Endodermal cell (in vitro differentiated cells): ENCODE measurements at regions not wholly inside any gene's neighbourhood (a gene's known extent, or its start where the extent isn't known, plus 50 kb on each side); places are given as distances from the start of the nearest gene placed in this dataset.
A peak's percentile ranks its signal among the peaks of the same experiment; 100 is the strongest.

Experiments
- DNase-seq: peaks from one replicate; pipeline ENCODE4 v3.0.0-alpha.2; 2017
- H3K27ac ChIP-seq: 2 replicates; pipeline ENCODE4 v1.5.1; 2013; ENCODE audit warnings: mild to moderate bottlenecking, low read depth, low read length, moderate library complexity
- H3K27me3 ChIP-seq: 2 replicates; pipeline ENCODE4 v1.6.1; 2013; ENCODE audit warnings: mild to moderate bottlenecking, low read length, moderate library complexity; ENCODE audit not compliant: insufficient read depth, control insufficient read depth, poor library complexity, severe bottlenecking
- H3K36me3 ChIP-seq: 2 replicates; pipeline ENCODE4 v1.7.0; 2013; ENCODE audit warnings: mild to moderate bottlenecking, low read length, moderate library complexity; ENCODE audit not compliant: control insufficient read depth, insufficient read depth
- H3K4me1 ChIP-seq: one replicate; pipeline ENCODE4 v1.7.0; 2013; ENCODE audit warnings: low read length; ENCODE audit not compliant: control insufficient read depth, insufficient read depth
- H3K4me3 ChIP-seq: 2 replicates; pipeline ENCODE4 v1.5.1; 2013; ENCODE audit warnings: mild to moderate bottlenecking, low read length, moderate library complexity
- H3K9ac ChIP-seq: 2 replicates; pipeline ENCODE4 v1.6.1; 2013; ENCODE audit warnings: mild to moderate bottlenecking, low read length, moderate library complexity; ENCODE audit not compliant: poor library complexity, severe bottlenecking; ENCODE audit errors: extremely low read depth
- H3K9me3 ChIP-seq: 2 replicates; pipeline ENCODE4 v1.6.1; 2013; ENCODE audit warnings: mild to moderate bottlenecking, low read length, moderate library complexity; ENCODE audit not compliant: control insufficient read depth
- H3K27ac Mint-ChIP-seq: 2 replicates; pipeline ENCODE4 v1.8.0; 2020; ENCODE audit warnings: mixed read lengths
- H3K27me3 Mint-ChIP-seq: 2 replicates; pipeline ENCODE4 v1.8.0; 2021; ENCODE audit warnings: mild to moderate bottlenecking, mixed read lengths; ENCODE audit not compliant: insufficient read depth
- H3K36me3 Mint-ChIP-seq: 2 replicates; pipeline ENCODE4 v1.8.0; 2020; ENCODE audit warnings: low read depth, mixed read lengths
- H3K4me1 Mint-ChIP-seq: 2 replicates; pipeline ENCODE4 v1.8.0; 2020; ENCODE audit warnings: mixed read lengths
- H3K4me3 Mint-ChIP-seq: 2 replicates; pipeline ENCODE4 v1.8.0; 2020; ENCODE audit warnings: mild to moderate bottlenecking, moderate library complexity, mixed read lengths
- H3K9me3 Mint-ChIP-seq: 2 replicates; pipeline ENCODE4 v1.8.0; 2020; ENCODE audit warnings: mild to moderate bottlenecking, mixed read lengths
- WGBS, 2 experiments: methylation state at CpG; one replicate each; pipeline versions ENCODE4 v1.1.5 to v1.1.7; 2013; ENCODE audit warnings: missing lambda C conversion rate in 2 of 2, mixed read lengths in 1 of 2; ENCODE audit not compliant: insufficient coverage in 1 of 2, insufficient read length in 1 of 2; 5-methylcytosine and 5-hydroxymethylcytosine counted together
- TF ChIP-seq, protein P1 (sequence below): fragments of 200-600 bp; sonication (generic); conservative IDR thresholded peaks from 2 replicates; pipeline ENCODE4 v1.5.0; 2021; ENCODE audit warnings: antibody characterized with exemption, mild to moderate bottlenecking

DNA sequence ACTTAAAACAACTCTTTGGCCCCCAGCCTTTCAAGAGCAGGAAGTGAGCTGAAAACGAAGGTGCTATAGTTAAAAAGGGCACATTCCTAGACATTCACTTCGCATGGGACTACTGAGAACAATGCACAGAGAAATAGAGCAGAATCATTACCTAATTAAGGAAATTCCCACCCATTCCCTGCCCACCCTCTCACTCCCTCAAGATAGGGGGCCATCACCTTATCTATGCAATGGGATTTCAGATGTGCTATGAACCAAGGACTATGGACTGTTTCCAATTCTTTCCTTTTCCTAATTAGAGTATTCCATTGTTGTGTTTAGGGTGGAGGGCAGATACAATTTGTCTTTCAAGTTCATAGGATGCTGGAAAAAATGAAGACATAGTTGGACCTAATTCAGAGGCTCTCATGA, 476.8 kb downstream of the CETN3 start:
- no peaks in the 10 kb centered on the region for H3K27me3 ChIP-seq
- H3K4me3 ChIP-seq = no peak overlapping the region
- DNase-seq = no peak
- Mint-ChIP-seq H3K4me1 (peaks cover 23% of the 10 kb centered on the region), H3K27ac (no peak overlapping the region), H3K27me3 (no peaks in the 10 kb centered on the region), H3K36me3 (no peaks in the 10 kb centered on the region), H3K9me3 (no peaks in the 10 kb centered on the region), H3K4me3 (no peak overlapping the region)
- H3K36me3 ChIP-seq = no peaks in the 10 kb centered on the region
- peaks cover 3% of the 10 kb centered on the region for H3K4me1 ChIP-seq
- H3K27ac ChIP-seq = no peak overlapping the region
- 83% methylated on average over 2 of the region's 2 CpGs; no CpG with 5 or more reads in 1 of the 2 experiments for WGBS, 2 experiments
- no peak overlapping the region for H3K9ac ChIP-seq
- TF ChIP-seq, protein P1, sequence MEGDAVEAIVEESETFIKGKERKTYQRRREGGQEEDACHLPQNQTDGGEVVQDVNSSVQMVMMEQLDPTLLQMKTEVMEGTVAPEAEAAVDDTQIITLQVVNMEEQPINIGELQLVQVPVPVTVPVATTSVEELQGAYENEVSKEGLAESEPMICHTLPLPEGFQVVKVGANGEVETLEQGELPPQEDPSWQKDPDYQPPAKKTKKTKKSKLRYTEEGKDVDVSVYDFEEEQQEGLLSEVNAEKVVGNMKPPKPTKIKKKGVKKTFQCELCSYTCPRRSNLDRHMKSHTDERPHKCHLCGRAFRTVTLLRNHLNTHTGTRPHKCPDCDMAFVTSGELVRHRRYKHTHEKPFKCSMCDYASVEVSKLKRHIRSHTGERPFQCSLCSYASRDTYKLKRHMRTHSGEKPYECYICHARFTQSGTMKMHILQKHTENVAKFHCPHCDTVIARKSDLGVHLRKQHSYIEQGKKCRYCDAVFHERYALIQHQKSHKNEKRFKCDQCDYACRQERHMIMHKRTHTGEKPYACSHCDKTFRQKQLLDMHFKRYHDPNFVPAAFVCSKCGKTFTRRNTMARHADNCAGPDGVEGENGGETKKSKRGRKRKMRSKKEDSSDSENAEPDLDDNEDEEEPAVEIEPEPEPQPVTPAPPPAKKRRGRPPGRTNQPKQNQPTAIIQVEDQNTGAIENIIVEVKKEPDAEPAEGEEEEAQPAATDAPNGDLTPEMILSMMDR = no peak
- no peaks in the 10 kb centered on the region for H3K9me3 ChIP-seq

DNA sequence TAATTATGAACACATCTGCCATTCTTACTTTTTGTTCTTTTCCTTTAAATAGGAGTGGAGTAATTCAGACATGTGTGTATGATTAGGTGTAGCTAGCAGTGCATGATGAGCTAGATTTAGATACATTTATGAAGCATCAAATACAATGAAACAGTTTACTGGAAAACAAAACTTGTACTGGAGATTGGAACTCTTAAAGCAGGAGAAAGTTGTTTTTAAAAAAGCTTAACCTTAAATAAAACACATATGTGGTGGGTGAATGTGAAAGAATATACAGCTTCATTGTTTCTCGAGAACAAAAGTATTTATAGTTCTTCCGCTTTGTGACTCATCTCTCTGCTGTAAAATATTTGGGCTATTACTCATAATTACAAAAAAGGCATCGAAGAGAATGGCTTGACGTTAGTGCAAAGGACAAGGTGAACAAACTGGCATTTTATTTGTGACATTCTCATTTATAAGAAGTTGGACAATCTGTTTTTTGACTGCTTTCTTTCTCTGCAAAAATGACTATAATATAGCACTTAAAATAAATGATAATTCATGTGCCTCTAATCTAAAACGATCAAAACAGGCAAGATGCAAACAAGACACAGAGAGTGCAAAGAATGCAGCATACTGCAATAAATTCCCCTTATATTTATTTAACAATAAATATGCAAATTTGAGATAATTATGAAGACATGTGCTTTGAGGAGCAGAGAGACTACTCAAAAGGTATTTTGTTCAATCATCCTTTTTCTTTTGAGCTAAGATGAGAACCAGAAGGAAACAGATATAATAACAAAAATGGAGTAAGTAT, 478.8 kb downstream of the CETN3 start:
- WGBS, 2 experiments = 78% methylated on average over 4 of the region's 5 CpGs; no CpG with 5 or more reads in 1 of the 2 experiments
- no peak overlapping the region for H3K4me3 Mint-ChIP-seq

DNA sequence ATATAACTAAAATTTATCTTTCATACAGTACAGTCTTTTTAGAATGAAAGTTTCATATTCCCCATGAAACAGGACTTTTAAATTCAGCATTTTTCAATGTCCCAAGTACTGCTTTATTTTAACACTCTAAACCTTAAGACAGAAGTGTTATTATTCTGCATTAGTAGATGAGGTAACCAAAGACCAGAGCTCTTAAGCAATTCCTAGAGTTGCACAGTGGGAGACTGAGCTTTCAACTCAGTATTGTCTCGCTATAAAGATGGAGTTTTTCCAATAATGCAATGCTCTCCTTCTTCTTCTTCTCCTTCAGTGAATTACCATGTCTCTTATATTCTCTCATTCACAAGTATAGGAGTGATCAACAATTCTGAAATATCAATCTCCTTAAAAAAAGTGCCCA, 479.7 kb downstream of the CETN3 start:
- H3K27ac ChIP-seq = peak overlapping the region; percentile 14
- no peak overlapping the region for H3K4me3 Mint-ChIP-seq
- H3K36me3 ChIP-seq = no peaks in the 10 kb centered on the region
- H3K9me3 ChIP-seq = no peaks in the 10 kb centered on the region
- H3K27ac Mint-ChIP-seq = no peak overlapping the region
- no peaks in the 10 kb centered on the region for H3K27me3 Mint-ChIP-seq
- DNase-seq = no peak
- no peaks in the 10 kb centered on the region for H3K36me3 Mint-ChIP-seq
- H3K4me1 ChIP-seq = no peaks in the 10 kb centered on the region
- H3K4me3 ChIP-seq = no peak overlapping the region
- no peak overlapping the region for H3K9ac ChIP-seq
- TF ChIP-seq, protein P1 = no peak
- WGBS, 2 experiments = 80 to 85% methylated on average over 1 of the region's 1 CpG
- no peaks in the 10 kb centered on the region for H3K27me3 ChIP-seq
- H3K9me3 Mint-ChIP-seq = peaks cover 2% of the 10 kb centered on the region
- peaks cover 18% of the 10 kb centered on the region for H3K4me1 Mint-ChIP-seq

More for the DNA sequence above, 478.8 kb downstream of the CETN3 start:
- no peaks in the 10 kb centered on the region for H3K36me3 Mint-ChIP-seq
- TF ChIP-seq, protein P1 = no peak
- H3K9me3 ChIP-seq = no peaks in the 10 kb centered on the region
- H3K27me3 Mint-ChIP-seq = no peaks in the 10 kb centered on the region
- H3K9ac ChIP-seq = no peak overlapping the region
- no peak overlapping the region for H3K4me3 ChIP-seq
- H3K4me1 Mint-ChIP-seq = peaks cover 22% of the 10 kb centered on the region
- no peaks in the 10 kb centered on the region for H3K36me3 ChIP-seq
- no peak overlapping the region for H3K27ac Mint-ChIP-seq
- H3K27me3 ChIP-seq = no peaks in the 10 kb centered on the region
- peaks cover 2% of the 10 kb centered on the region for H3K4me1 ChIP-seq
- DNase-seq = no peak
- H3K27ac ChIP-seq = peak overlapping the region; percentile 13
- peaks cover 2% of the 10 kb centered on the region for H3K9me3 Mint-ChIP-seq
